ENCODE measurements at regions not wholly inside any gene's neighbourhood (a gene's known extent, or its start where the extent isn't known, plus 50 kb on each side); places are given as distances from the start of the nearest gene placed in this dataset.

DNA sequence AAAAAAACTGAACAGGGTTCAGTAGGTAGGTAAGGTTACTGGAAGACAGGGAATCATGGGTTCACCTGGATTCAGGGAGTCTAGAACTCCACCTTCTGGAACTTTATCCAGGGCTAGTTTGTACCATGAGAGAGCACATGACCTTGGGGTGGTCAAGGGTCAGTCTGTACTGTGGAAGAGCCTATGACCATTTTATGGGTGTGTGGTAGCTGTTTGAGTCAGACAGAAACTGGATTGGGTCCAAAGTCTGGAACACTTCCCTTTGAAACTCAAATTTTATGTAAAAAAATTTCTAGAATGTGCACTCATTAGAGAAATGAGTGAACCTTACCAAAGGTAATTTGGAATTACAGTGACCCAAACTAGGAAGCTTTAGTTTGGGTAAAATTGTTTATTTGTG is 486.0 kb upstream of the AGTR1 start:
- no peak for ATAC-seq
- no peak for DNase-seq (ENCODE audit: missing footprints)
- intact Hi-C loops (cut with DNase I), result no loop called here

- intact Hi-C loops (cut with DNase I), result no loop called here
- DNase-seq (ENCODE audit: missing footprints), result no peak
- no peak for ATAC-seq
Observed at GRCh38 chr3:148214705-148215104, 483.0 kb upstream of the AGTR1 start.

- intact Hi-C loops (cut with DNase I), result no loop called here
- ATAC-seq (no peak), DNase-seq (ENCODE audit: missing footprints) (no peak)
Observed at GRCh38 chr3:148217317-148217716, 480.4 kb upstream of the AGTR1 start.

DNA sequence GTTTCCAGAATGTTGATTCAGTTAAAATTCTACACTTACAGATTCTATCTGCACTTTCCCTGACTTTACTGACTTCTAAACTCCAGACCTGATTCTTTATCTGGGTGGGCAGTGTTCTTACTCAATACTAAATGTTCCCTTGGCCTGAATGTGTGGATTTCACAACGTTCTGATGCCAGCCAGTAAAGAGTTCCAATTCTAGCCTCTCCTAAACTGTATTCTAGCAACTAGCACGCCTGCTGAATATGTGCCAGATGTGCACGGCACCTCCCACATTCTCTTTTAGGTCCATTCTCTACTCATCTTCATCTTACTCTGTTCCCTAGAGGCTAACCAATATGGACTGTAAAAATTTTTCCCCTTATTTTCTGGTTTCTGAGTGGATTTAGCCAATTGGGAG is 479.5 kb upstream of the AGTR1 start:
- DNase-seq (ENCODE audit: missing footprints), result no peak
- ATAC-seq, result no peak
- intact Hi-C loops (cut with DNase I), result no loop called here

DNA sequence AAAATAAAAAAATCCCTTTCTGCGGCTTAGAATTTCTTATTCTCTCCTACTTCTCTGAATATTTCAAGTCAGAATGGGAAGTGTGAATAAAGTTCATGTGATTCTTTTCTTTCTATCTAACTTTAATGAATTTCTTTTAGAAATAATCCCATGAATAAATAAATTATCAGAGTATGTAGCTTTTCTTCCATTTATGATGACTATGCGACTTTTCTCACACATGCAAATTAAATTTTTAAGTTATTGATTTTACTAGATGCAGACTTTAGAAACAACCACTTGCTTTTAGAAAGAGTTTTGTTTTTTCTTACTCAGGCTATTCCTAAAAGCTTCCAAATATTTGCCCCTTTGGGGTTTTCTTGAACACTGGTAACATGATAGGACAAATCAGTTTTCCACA is 477.7 kb upstream of the AGTR1 start:
- intact Hi-C loops (cut with DNase I), result no loop called here
- no peak for DNase-seq (ENCODE audit: missing footprints)
- ATAC-seq, result no peak

DNA sequence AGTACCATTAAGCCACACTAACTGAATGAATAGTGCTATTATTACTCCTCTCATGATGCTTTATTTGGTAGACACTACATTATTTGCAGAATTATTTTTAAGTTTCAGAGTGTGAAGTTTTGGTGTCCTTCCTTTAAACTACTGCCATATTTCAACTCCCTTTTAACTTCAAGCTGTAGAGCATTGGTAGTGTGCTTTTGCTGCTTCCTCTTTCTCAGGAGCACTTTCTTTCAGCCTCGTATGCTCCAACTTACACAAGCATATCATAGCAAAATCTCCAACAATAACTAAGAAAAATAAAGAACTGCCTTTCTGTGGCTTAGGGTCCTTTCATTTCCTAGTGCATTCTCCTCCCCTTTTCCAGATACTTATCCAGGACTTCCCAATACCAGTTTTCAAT is 476.4 kb upstream of the AGTR1 start:
- DNase-seq (ENCODE audit: missing footprints) (no peak), ATAC-seq (no peak)
- intact Hi-C loops (cut with DNase I), result no loop called here

- intact Hi-C loops (cut with DNase I), result no loop called here
- ATAC-seq, result no peak
Observed at GRCh38 chr3:148223266-148223665, 474.4 kb upstream of the AGTR1 start.

DNA sequence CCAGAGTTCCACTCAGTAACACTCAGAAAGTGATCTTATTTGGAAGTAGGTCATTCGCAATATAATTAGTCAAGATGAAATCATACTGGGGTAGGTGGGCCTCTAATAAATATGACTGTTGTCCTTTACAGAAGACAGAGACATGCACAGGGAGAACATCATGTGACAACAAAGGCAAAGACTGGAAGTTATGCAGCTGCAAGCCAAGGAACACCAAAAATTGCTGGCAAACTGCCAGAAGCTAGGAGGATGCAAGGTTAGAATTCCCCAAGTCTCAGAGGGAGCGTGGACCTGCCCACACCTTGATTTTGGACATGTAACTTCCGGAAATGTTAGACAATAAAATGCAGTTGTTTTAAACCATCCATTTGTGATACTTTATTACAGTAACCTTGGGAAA is 471.5 kb upstream of the AGTR1 start:
- intact Hi-C loops (cut with DNase I), result no loop called here
- ATAC-seq, result no peak
- DNase-seq (ENCODE audit: missing footprints), result no peak

More at GRCh38 chr3:148223266-148223665, 474.4 kb upstream of the AGTR1 start:
- DNase-seq (ENCODE audit: missing footprints), result no peak

GRCh38 chr3:148227534-148227933 is 470.2 kb upstream of the AGTR1 start:
- intact Hi-C loops (cut with DNase I), result no loop called here
- DNase-seq (ENCODE audit: missing footprints), result no peak
- no peak for ATAC-seq

DNA sequence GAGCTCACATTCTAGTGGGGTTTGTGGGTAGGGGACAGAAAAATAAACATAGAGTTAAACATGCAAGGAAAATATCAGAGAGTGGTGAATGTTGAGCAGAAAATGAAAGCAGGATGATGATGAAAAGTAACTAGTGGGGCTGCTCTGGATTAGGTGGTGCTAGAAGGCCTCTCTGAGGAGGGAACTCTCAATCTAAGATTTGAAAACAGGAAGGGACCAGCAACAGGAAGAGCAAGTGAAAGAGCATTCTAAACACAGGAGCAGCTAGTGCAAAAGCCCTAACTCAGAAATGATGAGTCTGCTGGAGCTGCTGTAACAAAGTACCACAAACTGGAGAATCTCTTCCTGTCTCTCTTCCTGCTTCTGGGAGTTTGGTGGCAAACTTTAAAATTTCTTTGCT is 468.6 kb upstream of the AGTR1 start:
- no peak for ATAC-seq
- no peak for DNase-seq (ENCODE audit: missing footprints)
- intact Hi-C loops (cut with DNase I), result no loop called here

- DNase-seq (ENCODE audit: missing footprints), result no peak
- ATAC-seq, result no peak
- intact Hi-C loops (cut with DNase I), result no loop called here
Observed at GRCh38 chr3:148230473-148230872, 467.2 kb upstream of the AGTR1 start.

DNA sequence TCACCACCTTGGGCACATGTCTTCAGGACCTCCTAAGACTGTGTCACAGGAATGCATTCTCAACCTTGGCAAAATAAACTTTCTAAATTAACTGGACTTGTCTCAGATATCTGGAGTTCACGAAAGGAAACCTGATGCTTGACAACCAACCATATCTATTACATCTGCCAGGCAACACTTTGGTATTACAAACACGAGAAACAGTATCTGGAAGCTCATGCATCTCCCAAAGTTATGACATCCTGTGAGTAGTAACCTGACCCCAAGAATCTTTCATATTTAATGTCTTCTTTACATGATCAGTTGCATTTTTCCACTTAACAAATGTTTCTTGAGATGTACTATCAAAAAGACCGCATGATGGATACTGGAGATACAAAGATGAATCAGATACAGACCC is 465.3 kb upstream of the AGTR1 start:
- no peak for ATAC-seq

GRCh38 chr3:148233403-148233802 is 464.3 kb upstream of the AGTR1 start:
- intact Hi-C loops (cut with DNase I), result no loop called here
- ATAC-seq (no peak), DNase-seq (ENCODE audit: missing footprints) (no peak)

More for the DNA sequence above, 465.3 kb upstream of the AGTR1 start:
- intact Hi-C loops (cut with DNase I), result no loop called here
- DNase-seq (ENCODE audit: missing footprints), result no peak

- no peak for ATAC-seq
- intact Hi-C loops (cut with DNase I), result no loop called here
- no peak for DNase-seq (ENCODE audit: missing footprints)
Observed at GRCh38 chr3:148234536-148234935, 463.2 kb upstream of the AGTR1 start.

GRCh38 chr3:148235566-148235965 is 462.1 kb upstream of the AGTR1 start:
- no peak for DNase-seq (ENCODE audit: missing footprints)
- no peak for ATAC-seq
- intact Hi-C loops (cut with DNase I), result no loop called here

GRCh38 chr3:148238421-148238821 is 459.3 kb upstream of the AGTR1 start:
- no peak for ATAC-seq
- intact Hi-C loops (cut with DNase I), result no loop called here

GRCh38 chr3:148240351-148240750 is 457.4 kb upstream of the AGTR1 start:
- no peak for ATAC-seq
- intact Hi-C loops (cut with DNase I), result no loop called here

More at GRCh38 chr3:148238421-148238821, 459.3 kb upstream of the AGTR1 start:
- no peak for DNase-seq (ENCODE audit: missing footprints)

DNA sequence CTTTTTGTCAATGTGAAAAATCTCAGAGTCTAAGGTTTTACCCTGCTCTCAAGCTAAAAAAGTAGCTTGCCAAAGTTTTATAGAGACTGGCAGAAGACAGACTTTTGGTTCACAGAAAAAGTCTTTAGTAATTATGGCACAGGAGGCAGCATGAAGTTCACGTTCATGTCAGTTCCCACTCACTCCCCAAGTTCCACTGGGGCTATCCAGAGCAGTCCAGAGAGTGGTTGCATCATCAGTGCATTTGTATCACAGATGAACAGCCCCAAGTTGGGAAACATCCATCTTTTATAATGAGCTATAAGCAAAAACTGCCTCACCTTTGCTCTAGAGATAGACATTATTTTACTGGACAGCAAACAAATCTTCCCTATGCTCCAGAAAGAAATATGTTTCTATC is 454.1 kb upstream of the AGTR1 start:
- ATAC-seq, result no peak
- DNase-seq (ENCODE audit: missing footprints), result no peak
- intact Hi-C loops (cut with DNase I), result no loop called here

More at GRCh38 chr3:148240351-148240750, 457.4 kb upstream of the AGTR1 start:
- DNase-seq (ENCODE audit: missing footprints), result no peak

GRCh38 chr3:148246291-148246923 is 451.3 kb upstream of the AGTR1 start:
- ATAC-seq, result no peak
- intact Hi-C loops (cut with DNase I), result no loop called here
- DNase-seq (ENCODE audit: missing footprints), result no peak

GRCh38 chr3:148253713-148254112 is 444.0 kb upstream of the AGTR1 start:
- intact Hi-C loops (cut with DNase I), result no loop called here
- DNase-seq (ENCODE audit: missing footprints), result no peak
- ATAC-seq, result no peak

DNA sequence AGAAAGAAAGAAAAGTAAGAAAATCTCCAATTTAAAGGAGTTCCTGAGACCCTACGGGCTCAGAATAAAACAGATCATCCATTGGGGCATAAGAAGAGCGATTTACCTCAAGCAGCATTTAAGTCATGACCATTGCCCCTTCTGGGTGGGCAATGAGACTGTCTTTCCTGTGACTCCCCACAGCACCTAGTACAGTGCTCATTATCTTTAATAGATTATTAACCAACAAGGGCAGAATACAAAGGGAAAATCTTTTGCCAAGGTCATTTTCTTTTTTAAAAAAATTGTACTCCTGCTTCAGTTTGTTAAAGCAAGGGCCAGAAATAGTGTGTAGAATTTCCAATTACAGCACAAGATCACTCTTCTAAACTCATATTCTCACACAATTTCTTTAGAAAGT is 443.3 kb upstream of the AGTR1 start:
- DNase-seq (ENCODE audit: missing footprints), result no peak
- ATAC-seq, result no peak
- intact Hi-C loops (cut with DNase I), result no loop called here
